ENCODE measurements at regions not wholly inside any gene's neighbourhood (a gene's known extent, or its start where the extent isn't known, plus 50 kb on each side); places are given as distances from the start of the nearest gene placed in this dataset.
A peak's percentile ranks its signal among the peaks of the same experiment; 100 is the strongest.

DNA sequence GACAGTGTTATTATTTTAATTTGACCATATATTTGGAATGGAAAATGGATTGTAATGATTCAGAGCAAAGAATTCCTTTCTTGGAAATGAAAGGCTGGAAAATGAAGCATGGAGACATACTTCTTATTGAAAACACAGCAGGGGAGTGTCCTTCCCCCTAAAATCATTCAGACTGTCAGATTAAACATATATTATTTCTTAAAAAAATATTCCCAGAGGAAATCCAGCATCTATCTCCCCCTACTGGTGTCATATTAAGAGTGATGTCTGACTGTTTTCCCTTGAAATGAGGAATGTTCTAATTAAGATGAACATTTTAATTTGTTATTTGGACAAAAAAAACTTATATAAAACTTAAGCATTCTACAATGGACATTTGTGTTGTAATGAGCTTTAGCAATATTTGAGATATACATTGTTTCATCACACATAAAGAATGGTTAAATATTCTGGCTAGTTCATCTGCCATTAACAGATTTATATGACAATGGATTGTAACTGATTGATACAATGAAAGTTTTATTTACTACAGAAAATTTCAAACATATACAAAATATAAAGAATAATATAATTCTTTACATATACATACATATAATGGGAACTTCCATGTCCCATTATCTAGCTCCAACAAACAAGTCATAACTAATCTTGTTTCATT lies 264.6 kb downstream of the SPRY1 start:
- Histone ChIP-seq H3K9me3 (peaks cover 0 to 6% (median 0%) of the 10 kb centered on the region in 4 donors), H3K4me1 (no peaks in the 10 kb centered on the region), H3K36me3 (no peaks in the 10 kb centered on the region), H3K27ac (no peak overlapping the region), H3K27me3 (no peaks in the 10 kb centered on the region), H3K4me3 (no peak overlapping the region)
- TF ChIP-seq EP300 (IDR thresholded peaks at IDR 0.05) = no peak
- TF ChIP-seq POLR2A (IDR thresholded peaks at IDR 0.05) = no peak
- TF ChIP-seq, protein P1, sequence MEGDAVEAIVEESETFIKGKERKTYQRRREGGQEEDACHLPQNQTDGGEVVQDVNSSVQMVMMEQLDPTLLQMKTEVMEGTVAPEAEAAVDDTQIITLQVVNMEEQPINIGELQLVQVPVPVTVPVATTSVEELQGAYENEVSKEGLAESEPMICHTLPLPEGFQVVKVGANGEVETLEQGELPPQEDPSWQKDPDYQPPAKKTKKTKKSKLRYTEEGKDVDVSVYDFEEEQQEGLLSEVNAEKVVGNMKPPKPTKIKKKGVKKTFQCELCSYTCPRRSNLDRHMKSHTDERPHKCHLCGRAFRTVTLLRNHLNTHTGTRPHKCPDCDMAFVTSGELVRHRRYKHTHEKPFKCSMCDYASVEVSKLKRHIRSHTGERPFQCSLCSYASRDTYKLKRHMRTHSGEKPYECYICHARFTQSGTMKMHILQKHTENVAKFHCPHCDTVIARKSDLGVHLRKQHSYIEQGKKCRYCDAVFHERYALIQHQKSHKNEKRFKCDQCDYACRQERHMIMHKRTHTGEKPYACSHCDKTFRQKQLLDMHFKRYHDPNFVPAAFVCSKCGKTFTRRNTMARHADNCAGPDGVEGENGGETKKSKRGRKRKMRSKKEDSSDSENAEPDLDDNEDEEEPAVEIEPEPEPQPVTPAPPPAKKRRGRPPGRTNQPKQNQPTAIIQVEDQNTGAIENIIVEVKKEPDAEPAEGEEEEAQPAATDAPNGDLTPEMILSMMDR (IDR thresholded peaks at IDR 0.05) = peak in 4 of 5 experiments; percentile 30 to 47 (median 38)
- no peak for DNase-seq (ENCODE audit: low spot score in 2 of 2)

DNA sequence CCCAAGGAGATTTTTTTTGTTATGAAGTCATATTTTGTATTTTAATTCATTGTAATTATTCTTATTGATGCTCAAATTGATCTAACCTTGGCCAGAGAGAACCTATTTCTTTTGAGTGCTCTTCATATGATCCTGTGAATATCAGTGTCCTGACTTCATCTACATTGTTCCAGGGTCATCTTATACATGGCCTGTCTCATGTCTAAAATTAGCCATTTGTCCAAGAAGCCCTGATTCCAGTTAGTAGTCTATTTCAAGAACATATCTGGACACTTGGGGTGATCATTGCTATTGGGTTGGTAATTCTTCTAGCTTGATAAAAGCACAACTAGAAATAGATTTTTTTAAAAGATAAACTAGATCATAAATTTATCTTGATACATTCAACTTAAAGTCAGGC lies 266.2 kb downstream of the SPRY1 start:
- H3K27ac ChIP-seq = no peak overlapping the region
- no peak for DNase-seq (ENCODE audit: low spot score in 2 of 2)
- H3K9me3 ChIP-seq = no peaks in the 10 kb centered on the region
- no peaks in the 10 kb centered on the region for H3K27me3 ChIP-seq
- no peaks in the 10 kb centered on the region for H3K36me3 ChIP-seq
- H3K4me1 ChIP-seq = no peaks in the 10 kb centered on the region
- TF ChIP-seq EP300 (IDR thresholded peaks at IDR 0.05) (no peak), POLR2A (IDR thresholded peaks at IDR 0.05) (no peak)
- TF ChIP-seq, protein P1 (IDR thresholded peaks at IDR 0.05) = no peak
- no peak overlapping the region for H3K4me3 ChIP-seq

GRCh38 chr4:123666486-123666885 lies 269.9 kb downstream of the SPRY1 start:
- Histone ChIP-seq H3K9me3 (no peaks in the 10 kb centered on the region), H3K27me3 (no peaks in the 10 kb centered on the region), H3K27ac (no peak overlapping the region), H3K4me3 (no peak overlapping the region), H3K36me3 (no peaks in the 10 kb centered on the region), H3K4me1 (no peaks in the 10 kb centered on the region)
- 94 to 95% methylated on average over 5 of the region's 5 CpGs for WGBS, 2 donors
- DNase-seq (ENCODE audit: low spot score in 2 of 2) = no peak
- TF ChIP-seq POLR2A (IDR thresholded peaks at IDR 0.05) (no peak), EP300 (IDR thresholded peaks at IDR 0.05) (no peak)
- TF ChIP-seq, protein P1 (IDR thresholded peaks at IDR 0.05) = no peak

DNA sequence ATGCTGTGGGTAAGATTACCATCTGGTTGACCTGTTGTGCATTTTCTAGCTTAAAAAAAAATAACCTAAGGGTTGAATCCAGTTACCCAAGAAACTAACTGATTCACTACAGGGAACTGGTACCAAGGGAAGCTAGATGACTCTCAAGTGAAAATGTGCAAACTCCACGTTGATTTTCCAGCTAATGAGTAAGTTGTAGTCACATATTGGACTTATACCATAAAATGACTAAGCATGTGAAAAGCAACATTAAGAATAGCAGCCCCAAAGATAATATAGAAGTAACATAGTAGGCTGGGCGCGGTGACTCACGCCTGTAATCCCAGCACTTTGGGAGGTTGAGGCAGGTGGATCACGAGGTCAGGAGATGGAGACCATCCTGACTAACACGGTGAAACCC lies 270.9 kb downstream of the SPRY1 start:
- Histone ChIP-seq H3K4me3 (no peak overlapping the region), H3K27me3 (no peaks in the 10 kb centered on the region), H3K27ac (no peak overlapping the region), H3K9me3 (no peaks in the 10 kb centered on the region), H3K4me1 (no peaks in the 10 kb centered on the region), H3K36me3 (no peaks in the 10 kb centered on the region)
- WGBS, 2 donors = 93 to 96% methylated on average over 6 of the region's 6 CpGs
- TF ChIP-seq EP300 (IDR thresholded peaks at IDR 0.05) = no peak
- TF ChIP-seq, protein P1 (IDR thresholded peaks at IDR 0.05) = no peak
- TF ChIP-seq POLR2A (IDR thresholded peaks at IDR 0.05) = no peak
- DNase-seq (ENCODE audit: low spot score in 2 of 2) = no peak

- no peak overlapping the region for H3K27ac ChIP-seq
- 96 to 98% methylated on average over 2 of the region's 2 CpGs for WGBS, 2 donors
- no peaks in the 10 kb centered on the region for H3K27me3 ChIP-seq
- H3K4me1 ChIP-seq = no peaks in the 10 kb centered on the region
- DNase-seq (ENCODE audit: low spot score in 2 of 2) = no peak
- no peaks in the 10 kb centered on the region for H3K36me3 ChIP-seq
- TF ChIP-seq EP300 (IDR thresholded peaks at IDR 0.05) = no peak
- TF ChIP-seq, protein P1 (IDR thresholded peaks at IDR 0.05) = no peak
- TF ChIP-seq POLR2A (IDR thresholded peaks at IDR 0.05) = no peak
- H3K4me3 ChIP-seq = no peak overlapping the region
- H3K9me3 ChIP-seq = no peaks in the 10 kb centered on the region
Measured at GRCh38 chr4:123667991-123668390, 271.4 kb downstream of the SPRY1 start.
